ENCODE measurements at regions not wholly inside any gene's neighbourhood (a gene's known extent, or its start where the extent isn't known, plus 50 kb on each side); places are given as distances from the start of the nearest gene placed in this dataset.
A peak's percentile ranks its signal among the peaks of the same experiment; 100 is the strongest.

DNA sequence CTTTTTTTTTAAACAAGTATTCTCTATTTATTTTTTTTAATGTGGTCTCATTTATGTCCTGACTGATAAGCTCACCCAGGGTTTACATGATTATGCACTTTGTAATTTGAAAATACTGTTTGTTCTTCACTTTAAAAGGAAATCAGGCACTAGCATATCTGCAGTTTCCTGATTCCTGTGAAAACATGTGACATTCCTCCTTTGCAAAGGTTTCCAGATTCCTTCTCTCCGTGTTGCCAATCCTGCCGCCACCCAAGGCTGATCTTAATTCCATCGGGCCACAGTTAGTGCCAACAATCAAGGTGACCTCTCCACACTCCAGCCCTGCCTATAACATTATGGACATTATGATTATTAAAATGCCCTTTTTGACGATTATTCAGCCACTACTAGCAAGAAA, 225.4 kb downstream of the PCDH7 start:
- no peak overlapping the region for H3K4me3 Mint-ChIP-seq (ENCODE audit: unreplicated experiment)
- TF ChIP-seq, protein P1, sequence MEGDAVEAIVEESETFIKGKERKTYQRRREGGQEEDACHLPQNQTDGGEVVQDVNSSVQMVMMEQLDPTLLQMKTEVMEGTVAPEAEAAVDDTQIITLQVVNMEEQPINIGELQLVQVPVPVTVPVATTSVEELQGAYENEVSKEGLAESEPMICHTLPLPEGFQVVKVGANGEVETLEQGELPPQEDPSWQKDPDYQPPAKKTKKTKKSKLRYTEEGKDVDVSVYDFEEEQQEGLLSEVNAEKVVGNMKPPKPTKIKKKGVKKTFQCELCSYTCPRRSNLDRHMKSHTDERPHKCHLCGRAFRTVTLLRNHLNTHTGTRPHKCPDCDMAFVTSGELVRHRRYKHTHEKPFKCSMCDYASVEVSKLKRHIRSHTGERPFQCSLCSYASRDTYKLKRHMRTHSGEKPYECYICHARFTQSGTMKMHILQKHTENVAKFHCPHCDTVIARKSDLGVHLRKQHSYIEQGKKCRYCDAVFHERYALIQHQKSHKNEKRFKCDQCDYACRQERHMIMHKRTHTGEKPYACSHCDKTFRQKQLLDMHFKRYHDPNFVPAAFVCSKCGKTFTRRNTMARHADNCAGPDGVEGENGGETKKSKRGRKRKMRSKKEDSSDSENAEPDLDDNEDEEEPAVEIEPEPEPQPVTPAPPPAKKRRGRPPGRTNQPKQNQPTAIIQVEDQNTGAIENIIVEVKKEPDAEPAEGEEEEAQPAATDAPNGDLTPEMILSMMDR (IDR thresholded peaks at IDR 0.05; ENCODE audit: unreplicated experiment) = no peak
- CTCF ChIA-PET = no interaction called here

DNA sequence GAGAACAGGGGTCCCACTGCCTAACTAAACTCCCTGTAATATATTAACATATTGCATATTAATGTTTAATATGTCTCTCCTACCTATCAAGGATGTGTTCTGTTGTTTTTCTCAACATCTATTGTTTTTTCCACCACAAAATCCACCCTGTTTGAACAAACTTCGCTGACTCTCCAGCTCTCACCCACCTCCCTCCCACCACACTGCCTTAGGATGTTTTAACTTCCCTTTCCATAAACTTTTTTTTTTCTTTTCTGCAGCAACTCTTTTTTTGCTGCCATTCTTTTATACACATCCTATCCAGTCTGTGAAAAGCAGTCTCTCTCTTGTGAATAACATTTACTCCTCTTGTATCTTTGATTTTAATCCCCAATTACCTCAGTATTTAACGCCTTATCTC, 226.1 kb downstream of the PCDH7 start:
- no peaks in the 10 kb centered on the region for H3K36me3 Mint-ChIP-seq (ENCODE audit: insufficient read depth, unreplicated experiment)
- POLR2A ChIA-PET = no interaction called here
- H3K27me3 Mint-ChIP-seq (ENCODE audit: insufficient read depth, unreplicated experiment) = no peaks in the 10 kb centered on the region
- CTCF ChIA-PET = no interaction called here
- no peak overlapping the region for H3K4me3 Mint-ChIP-seq (ENCODE audit: unreplicated experiment)
- TF ChIP-seq, protein P1 (IDR thresholded peaks at IDR 0.05; ENCODE audit: unreplicated experiment) = no peak
- BruUV-seq (replicated peaks) = no TSS peak
- intact Hi-C loops (cut with micrococcal nuclease) = no loop called here
- H3K4me1 Mint-ChIP-seq (ENCODE audit: insufficient read depth, unreplicated experiment) = peaks cover 19% of the 10 kb centered on the region
- peak overlapping the region; percentile 85 for H3K27ac Mint-ChIP-seq (ENCODE audit: low read depth, unreplicated experiment)
- no peak for DNase-seq (ENCODE audit: unreplicated experiment)
- H3K9me3 Mint-ChIP-seq (ENCODE audit: unreplicated experiment) = no peaks in the 10 kb centered on the region

More for the DNA sequence above, 225.4 kb downstream of the PCDH7 start:
- intact Hi-C loops (cut with micrococcal nuclease) = no loop called here
- H3K4me1 Mint-ChIP-seq (ENCODE audit: insufficient read depth, unreplicated experiment) = peaks cover 12% of the 10 kb centered on the region
- H3K27ac Mint-ChIP-seq (ENCODE audit: low read depth, unreplicated experiment) = no peak overlapping the region
- BruUV-seq (replicated peaks) = no TSS peak
- no peaks in the 10 kb centered on the region for H3K36me3 Mint-ChIP-seq (ENCODE audit: insufficient read depth, unreplicated experiment)
- POLR2A ChIA-PET = no interaction called here
- H3K27me3 Mint-ChIP-seq (ENCODE audit: insufficient read depth, unreplicated experiment) = no peaks in the 10 kb centered on the region
- DNase-seq (ENCODE audit: unreplicated experiment) = no peak
- no peaks in the 10 kb centered on the region for H3K9me3 Mint-ChIP-seq (ENCODE audit: unreplicated experiment)

GRCh38 chr4:30948653-30949052, 228.5 kb downstream of the PCDH7 start:
- peaks cover 36% of the 10 kb centered on the region for H3K4me1 Mint-ChIP-seq (ENCODE audit: insufficient read depth, unreplicated experiment)
- intact Hi-C loops (cut with micrococcal nuclease) = loop anchor here (2.0 kb wide), 1 partner anchor 230 kb away; no protein-coding TSS in a partner anchor

DNA sequence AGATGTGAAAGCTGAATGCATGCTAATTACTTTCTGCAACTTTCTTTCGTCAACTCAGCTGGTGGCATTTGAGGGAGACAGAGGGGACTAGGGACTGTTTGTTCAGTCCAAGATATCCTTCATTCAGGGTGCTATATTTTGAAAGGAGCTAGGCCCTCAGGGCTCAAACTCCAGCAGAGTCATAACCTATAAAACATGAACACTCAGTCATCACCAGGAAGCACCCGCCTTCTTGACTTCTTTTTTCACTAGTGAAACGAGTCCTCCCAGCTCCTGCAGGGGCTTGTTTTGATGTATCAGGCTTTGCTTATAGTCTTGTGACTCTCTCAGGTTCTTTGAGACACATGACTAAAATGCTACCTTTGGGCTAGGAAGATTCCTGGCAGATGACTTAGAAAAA, 230.6 kb downstream of the PCDH7 start:
- TF ChIP-seq, protein P1 (IDR thresholded peaks at IDR 0.05; ENCODE audit: unreplicated experiment) = no peak
- CTCF ChIA-PET = interaction anchor here (0.6 to 1.5 kb wide), 6 partner anchors 13 to 231 kb away, joined by 3 read pairs; partner anchors contain the start of gene PCDH7
- peak; percentile 84 for DNase-seq (ENCODE audit: unreplicated experiment)
- H3K27ac Mint-ChIP-seq (ENCODE audit: low read depth, unreplicated experiment) = peak overlapping the region; percentile 89
- no peaks in the 10 kb centered on the region for H3K27me3 Mint-ChIP-seq (ENCODE audit: insufficient read depth, unreplicated experiment)
- peaks cover 36% of the 10 kb centered on the region for H3K4me1 Mint-ChIP-seq (ENCODE audit: insufficient read depth, unreplicated experiment)
- peak overlapping the region; percentile 41 for H3K4me3 Mint-ChIP-seq (ENCODE audit: unreplicated experiment)
- H3K9me3 Mint-ChIP-seq (ENCODE audit: unreplicated experiment) = no peaks in the 10 kb centered on the region
- intact Hi-C loops (cut with micrococcal nuclease) = no loop called here
- BruUV-seq (replicated peaks) = no TSS peak
- POLR2A ChIA-PET = interaction anchor here (0.7 to 3.3 kb wide), 10 partner anchors 12 to 232 kb away, joined by 3 to 20 read pairs (median 6); no protein-coding TSS in a partner anchor
- H3K36me3 Mint-ChIP-seq (ENCODE audit: insufficient read depth, unreplicated experiment) = no peaks in the 10 kb centered on the region

More at GRCh38 chr4:30948653-30949052, 228.5 kb downstream of the PCDH7 start:
- H3K27me3 Mint-ChIP-seq (ENCODE audit: insufficient read depth, unreplicated experiment) = no peaks in the 10 kb centered on the region
- no peaks in the 10 kb centered on the region for H3K36me3 Mint-ChIP-seq (ENCODE audit: insufficient read depth, unreplicated experiment)
- POLR2A ChIA-PET = interaction anchor here (0.6 to 3.1 kb wide), 4 partner anchors 10 to 230 kb away, joined by 3 to 14 read pairs (median 8); no protein-coding TSS in a partner anchor
- no peak overlapping the region for H3K4me3 Mint-ChIP-seq (ENCODE audit: unreplicated experiment)
- DNase-seq (ENCODE audit: unreplicated experiment) = peak; percentile 88
- no peak overlapping the region for H3K27ac Mint-ChIP-seq (ENCODE audit: low read depth, unreplicated experiment)
- TF ChIP-seq, protein P1 (IDR thresholded peaks at IDR 0.05; ENCODE audit: unreplicated experiment) = no peak
- no TSS peak for BruUV-seq (replicated peaks)
- no peaks in the 10 kb centered on the region for H3K9me3 Mint-ChIP-seq (ENCODE audit: unreplicated experiment)
- CTCF ChIA-PET = interaction anchor here (0.6 kb wide), 1 partner anchor 449 kb away, joined by 3 read pairs; no protein-coding TSS in a partner anchor

Data from MCF 10A (cell line).